Dermis blood vessel endothelial cell (primary cell): ENCODE measurements at regions not wholly inside any gene's neighbourhood (a gene's known extent, or its start where the extent isn't known, plus 50 kb on each side); places are given as distances from the start of the nearest gene placed in this dataset.
A peak's percentile ranks its signal among the peaks of the same experiment; 100 is the strongest.

Experiments used
- DNase-seq: peaks from one replicate; pipeline ENCODE4 v3.0.0; 2010

DNA sequence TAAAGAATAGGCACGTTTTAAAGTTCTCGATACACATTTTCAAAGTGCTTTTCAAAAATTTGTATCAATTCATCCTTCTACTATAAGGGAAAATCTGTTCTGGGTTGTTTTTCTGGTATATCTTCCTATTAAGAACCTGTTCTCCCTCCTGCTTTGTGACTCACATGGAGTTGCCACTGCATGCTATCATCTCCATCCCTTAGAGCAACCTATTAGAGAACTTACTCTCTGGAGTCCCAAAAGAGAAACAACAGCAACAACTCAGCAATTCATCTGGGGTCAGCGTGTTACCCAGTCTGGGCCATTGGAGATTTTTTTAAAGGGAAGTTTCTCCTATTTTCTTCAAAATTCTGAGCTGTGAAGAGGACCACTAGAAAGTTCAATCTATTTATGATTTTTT lies 227.4 kb downstream of the HLX start:
- no peak for DNase-seq

- DNase-seq, result no peak
Measured at GRCh38 chr1:221109930-221110329, 230.7 kb downstream of the HLX start.

GRCh38 chr1:221117133-221117532 lies 237.9 kb downstream of the HLX start:
- no peak for DNase-seq

DNA sequence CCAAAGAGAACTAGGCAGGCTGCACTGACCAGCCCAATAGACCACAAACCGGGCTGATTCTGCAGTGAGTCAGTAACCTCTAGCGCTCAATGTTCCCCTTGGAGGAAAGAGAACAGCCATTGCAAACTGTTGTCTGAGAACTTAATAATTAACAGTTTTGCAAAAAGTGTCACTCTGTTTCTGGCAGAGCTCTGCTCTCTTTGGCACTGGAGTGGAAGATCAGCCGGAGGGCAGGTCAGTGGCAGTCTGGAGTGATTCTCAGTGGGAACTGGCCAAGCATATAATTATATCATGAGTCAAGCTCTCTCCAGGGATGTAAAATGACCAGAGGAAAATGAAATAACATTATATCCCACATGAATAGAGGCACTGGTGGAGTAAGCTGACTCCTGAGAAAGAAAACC lies 238.3 kb downstream of the HLX start:
- peak; percentile 29 for DNase-seq

DNA sequence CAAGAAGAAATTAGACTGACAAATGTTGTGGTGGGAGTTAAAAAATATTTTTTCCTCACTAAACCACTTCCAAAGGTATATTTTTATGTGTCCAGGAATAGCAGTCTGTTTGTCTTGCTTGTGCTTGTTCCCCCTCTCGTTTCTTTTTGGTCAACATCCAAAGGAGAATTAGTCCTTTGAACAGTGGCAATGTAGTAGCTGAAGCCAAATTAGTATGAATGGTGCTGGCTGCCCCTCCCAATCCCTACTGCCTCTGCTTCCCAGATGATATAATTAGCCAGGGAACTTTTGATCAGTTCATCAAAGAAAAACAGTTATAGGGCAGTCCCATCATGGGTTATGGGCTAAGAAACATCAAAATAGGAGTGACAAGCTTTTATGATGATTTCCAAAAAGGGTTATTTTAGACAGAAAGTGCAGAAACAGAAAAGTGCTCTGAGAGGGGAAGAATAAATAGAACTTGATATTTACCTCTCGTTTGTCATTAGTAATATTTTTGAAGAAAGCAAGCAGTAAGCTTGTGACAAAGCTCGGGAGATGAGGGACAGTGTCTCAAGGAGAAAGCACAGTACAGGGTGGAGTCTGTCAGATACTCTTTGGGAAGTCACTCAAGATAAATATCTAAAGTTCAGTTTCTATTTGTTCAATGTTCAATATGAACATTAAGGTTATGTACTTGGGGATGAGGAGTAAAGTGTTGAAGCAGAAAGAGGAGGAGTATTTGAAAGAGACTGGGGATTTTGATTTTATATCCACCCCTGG lies 239.1 kb downstream of the HLX start:
- DNase-seq, result no peak

- DNase-seq, result no peak
Measured at GRCh38 chr1:221118938-221119320, 239.7 kb downstream of the HLX start.

- DNase-seq, result no peak
Measured at GRCh38 chr1:221122501-221122900, 243.3 kb downstream of the HLX start.

DNA sequence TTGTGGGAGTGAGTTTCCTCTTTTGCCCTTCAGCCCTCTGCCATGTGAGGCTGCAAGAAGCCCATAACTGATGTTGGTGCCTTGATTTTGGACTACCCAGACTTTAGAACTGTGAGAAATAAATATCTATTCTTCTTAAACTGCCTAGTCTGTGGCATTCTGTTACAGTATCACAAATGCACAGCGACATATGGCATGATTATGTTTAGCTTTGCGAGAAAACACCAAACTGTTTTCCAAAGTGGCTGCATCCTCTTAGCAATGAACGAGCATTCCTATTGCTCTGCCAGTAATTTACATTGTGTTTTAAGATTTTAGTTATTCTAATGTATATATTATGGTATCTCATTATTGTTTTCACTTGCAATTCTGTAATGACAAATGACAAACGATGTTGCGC lies 246.7 kb downstream of the HLX start:
- DNase-seq, result no peak

DNA sequence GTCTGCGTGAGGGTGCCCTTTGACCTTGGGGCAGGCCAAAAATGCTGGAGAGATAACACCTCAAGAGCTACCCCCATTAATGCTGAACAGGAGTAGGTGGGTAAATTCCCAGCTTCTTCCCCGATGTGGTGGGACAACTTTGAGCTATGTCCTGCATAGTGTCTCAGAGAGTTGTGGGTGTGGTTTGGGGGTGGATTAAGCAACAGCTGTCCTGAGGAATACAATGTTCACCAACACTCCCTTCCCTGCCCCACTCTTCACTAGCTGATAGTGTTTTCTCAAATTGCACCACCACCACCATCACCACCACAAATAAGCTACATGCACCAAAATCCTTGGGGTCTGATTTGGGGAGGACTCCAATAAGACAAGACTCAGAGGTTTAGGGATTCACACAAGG lies 258.4 kb downstream of the HLX start:
- DNase-seq, result no peak

- DNase-seq, result peak; percentile 12
Measured at GRCh38 chr1:221138516-221138915, 259.3 kb downstream of the HLX start.

GRCh38 chr1:221139991-221140390 lies 260.7 kb downstream of the HLX start:
- no peak for DNase-seq

DNA sequence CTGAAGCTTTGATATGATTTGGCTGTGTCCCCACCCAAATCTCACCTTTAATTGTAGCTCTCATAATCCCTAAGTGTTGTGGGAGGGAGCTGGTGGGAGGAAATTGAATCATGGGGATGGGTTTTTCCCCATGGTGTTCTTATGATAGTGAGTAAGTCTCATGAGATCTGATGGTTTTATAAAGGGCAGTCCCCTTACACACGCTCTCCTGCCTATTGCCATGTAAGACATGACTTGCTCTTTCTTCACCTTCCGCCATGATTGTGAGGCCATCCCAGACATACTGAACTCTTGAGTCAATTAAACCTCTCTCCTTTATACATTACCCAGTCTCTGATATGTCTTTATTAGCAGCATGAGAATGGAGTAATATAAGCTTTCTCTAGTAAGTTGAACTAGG lies 261.9 kb downstream of the HLX start:
- no peak for DNase-seq

GRCh38 chr1:221141606-221142285 lies 262.5 kb downstream of the HLX start:
- DNase-seq, result peak; percentile 65

GRCh38 chr1:221148660-221149059 lies 269.4 kb downstream of the HLX start:
- no peak for DNase-seq

- no peak for DNase-seq
Measured at GRCh38 chr1:221149111-221149510, 269.9 kb downstream of the HLX start.

GRCh38 chr1:221149555-221150075 lies 270.4 kb downstream of the HLX start:
- no peak for DNase-seq

DNA sequence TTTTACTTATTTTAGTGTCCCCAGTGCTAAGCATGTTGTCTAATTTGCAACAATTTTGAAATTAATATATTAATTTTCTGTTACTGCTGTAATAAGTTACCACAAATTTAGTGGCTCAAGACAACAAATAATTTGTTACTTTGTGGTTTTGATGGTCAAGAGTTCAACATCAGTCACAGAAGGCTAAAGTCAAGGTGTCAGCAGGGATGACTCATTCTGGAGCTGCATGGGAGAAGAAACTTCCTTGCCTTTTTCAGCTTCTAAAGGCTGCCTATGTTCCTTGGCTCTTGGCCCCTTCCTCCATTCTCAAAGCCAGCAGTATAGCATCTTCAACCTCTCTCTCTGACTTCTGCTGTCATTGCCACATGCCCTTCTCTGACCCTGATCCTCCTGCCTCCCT lies 271.8 kb downstream of the HLX start:
- DNase-seq, result no peak

GRCh38 chr1:221154932-221155331 lies 275.7 kb downstream of the HLX start:
- DNase-seq, result no peak

GRCh38 chr1:221157026-221157761 lies 278.0 kb downstream of the HLX start:
- DNase-seq, result no peak

- no peak for DNase-seq
Measured at GRCh38 chr1:221159608-221160007, 280.4 kb downstream of the HLX start.

DNA sequence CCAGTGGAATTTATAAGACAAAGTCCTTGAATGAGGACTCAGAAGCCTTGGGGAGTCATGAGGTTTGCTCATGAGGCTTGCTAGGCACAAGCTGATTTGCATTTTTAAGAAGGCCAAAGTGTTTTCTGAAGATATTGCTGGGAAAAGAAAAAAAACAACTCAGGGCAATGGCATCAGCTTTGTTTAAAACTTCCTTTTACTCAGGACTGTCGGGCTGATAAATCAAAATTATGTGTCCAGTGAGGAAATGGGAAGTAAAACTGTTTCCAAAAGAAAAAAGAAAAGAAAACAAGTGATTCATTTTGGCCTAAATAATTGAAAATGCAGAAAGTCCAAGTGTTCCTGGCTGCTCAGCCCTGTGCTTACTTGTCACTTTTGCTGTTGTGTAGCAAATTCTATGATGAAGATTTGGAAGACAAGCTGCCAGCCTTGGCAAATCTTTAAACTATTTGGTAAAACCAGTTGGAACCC lies 282.4 kb downstream of the HLX start:
- peak; percentile 71 for DNase-seq

DNA sequence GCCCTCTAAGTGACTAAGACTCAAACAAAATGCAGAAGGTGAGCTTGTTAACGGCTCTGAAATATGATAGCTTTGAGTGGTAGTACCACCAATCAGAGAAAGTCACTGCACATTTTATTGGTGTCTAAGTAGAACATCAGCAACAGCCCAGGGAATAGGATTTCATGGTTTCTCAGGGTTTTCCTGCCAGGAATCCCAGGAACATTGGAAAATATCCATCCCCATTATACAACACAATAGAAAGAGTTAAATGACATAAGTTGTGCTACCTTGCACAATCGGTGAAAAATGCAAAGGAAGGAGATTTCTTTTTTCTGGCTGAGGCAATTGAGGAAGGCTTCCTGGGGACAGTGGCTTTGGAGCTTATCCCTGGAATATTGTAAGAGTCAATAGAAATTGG lies 283.1 kb downstream of the HLX start:
- peak; percentile 22 for DNase-seq

GRCh38 chr1:221162939-221163338 lies 283.7 kb downstream of the HLX start:
- DNase-seq, result no peak
